OCI-LY3 (cell line): ENCODE measurements at regions not wholly inside any gene's neighbourhood (a gene's known extent, or its start where the extent isn't known, plus 50 kb on each side); places are given as distances from the start of the nearest gene placed in this dataset.

ENCODE experiments used
- H2AFZ ChIP-seq: fragments of 200-600, 300-600 bp; shearing (Covaris generic); 2 replicates; pipeline ENCODE4 v1.6.0; 2014; ENCODE audit warnings: antibody characterized with exemption, low read depth, low read length
- H3K27ac ChIP-seq: fragments of 200-600, 300-600 bp; sonication (generic); 2 replicates; pipeline ENCODE4 v1.5.1; 2014; ENCODE audit warnings: mild to moderate bottlenecking, low read length, moderate library complexity, mixed read lengths
- H3K27me3 ChIP-seq: fragments of 200-600, 300-600 bp; sonication (generic); 2 replicates; pipeline ENCODE4 v1.6.1; 2014; ENCODE audit warnings: low read depth, low read length, mixed read lengths
- H3K36me3 ChIP-seq: fragments of 200-600, 300-600 bp; sonication (generic); replicated peaks from 2 replicates; pipeline ENCODE3; 2014; ENCODE audit warnings: low read depth, low read length, mixed read lengths
- H3K4me1 ChIP-seq: fragments of 300-600, 200-600 bp; sonication (generic); 2 replicates; pipeline ENCODE4 v1.6.1; 2014; ENCODE audit warnings: low read length, mixed read lengths
- H3K4me2 ChIP-seq: fragments of 200-600, 300-600 bp; sonication (generic); 2 replicates; pipeline ENCODE4 v1.6.1; 2014; ENCODE audit warnings: low read length, mixed read lengths
- H3K4me3 ChIP-seq: fragments of 300-600, 200-600 bp; sonication (generic); 2 replicates; pipeline ENCODE4 v1.5.1; 2014; ENCODE audit warnings: antibody characterized with exemption, mild to moderate bottlenecking, low read length, moderate library complexity
- H3K79me2 ChIP-seq: fragments of 300-600, 200-600 bp; shearing (Covaris generic); 2 replicates; pipeline ENCODE4 v1.6.1; 2014; ENCODE audit warnings: mild to moderate bottlenecking, low read length, mixed read lengths
- H3K9ac ChIP-seq: fragments of 300-600, 200-600 bp; shearing (Covaris generic); 2 replicates; pipeline ENCODE4 v1.6.0; 2014; ENCODE audit warnings: mild to moderate bottlenecking, low read length, moderate library complexity
- H3K9me3 ChIP-seq: fragments of 200-600, 300-600 bp; shearing (Covaris generic); 2 replicates; pipeline ENCODE4 v1.6.1; 2014; ENCODE audit warnings: low read length, mixed read lengths; ENCODE audit not compliant: insufficient read depth
- H4K20me1 ChIP-seq: fragments of 200-600, 300-600 bp; sonication (generic); 2 replicates; pipeline ENCODE4 v1.6.1; 2016; ENCODE audit warnings: low read length, mixed read lengths; ENCODE audit not compliant: insufficient read depth
- EZH2phosphoT487 ChIP-seq: fragments of 200-600 bp; shearing (Covaris generic); IDR thresholded peaks from 2 replicates; pipeline ENCODE4 v1.6.1; 2018; ENCODE audit warnings: antibody characterized with exemption, mixed run types, low read depth
- TF ChIP-seq, protein P1 (sequence below): fragments of 200-600, 300-600 bp; sonication (generic); IDR thresholded peaks from 2 replicates; pipeline ENCODE4 v1.5.1; 2014; ENCODE audit warnings: antibody characterized with exemption, low read length, low read depth

DNA sequence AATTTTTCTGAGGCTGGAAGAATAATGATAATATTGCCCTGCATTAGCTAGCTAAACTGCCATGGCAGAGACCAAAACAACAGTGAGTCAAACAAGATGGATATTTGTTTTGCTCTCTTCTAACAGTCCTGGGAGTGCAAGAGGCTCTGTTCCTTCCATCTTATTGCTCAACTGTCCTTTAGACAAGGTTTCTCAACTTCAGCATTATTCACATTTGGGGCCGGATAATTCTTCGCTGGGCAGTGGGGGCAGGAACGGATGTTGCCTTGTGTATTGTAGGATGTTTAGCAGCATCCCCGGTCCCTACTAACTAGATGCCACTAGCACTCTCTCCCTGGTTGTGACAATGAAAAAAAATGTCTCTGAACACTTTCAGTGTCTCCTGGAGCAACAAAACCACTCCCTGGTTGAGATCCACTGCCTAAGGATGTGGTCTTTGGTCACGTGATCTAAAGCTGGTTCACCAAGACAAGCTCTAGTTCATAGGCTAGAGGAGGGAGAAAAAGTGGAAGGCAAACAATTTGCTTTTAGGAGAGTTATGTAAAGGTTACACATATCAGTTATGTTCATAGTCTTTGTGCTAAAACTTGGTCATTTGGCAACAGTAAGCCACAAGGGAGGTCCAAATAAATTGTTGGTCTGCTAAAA, 144.4 kb downstream of the PCTP start:
- no peaks in the 10 kb centered on the region for H3K79me2 ChIP-seq
- H4K20me1 ChIP-seq, result no peaks in the 10 kb centered on the region
- H3K36me3 ChIP-seq, result no peaks in the 10 kb centered on the region
- H3K9ac ChIP-seq, result no peak overlapping the region
- H2AFZ ChIP-seq, result no peak overlapping the region
- H3K4me3 ChIP-seq, result no peak overlapping the region
- H3K27me3 ChIP-seq, result peaks cover 3% of the 10 kb centered on the region; the same call in 1 of the 2 replicates
- no peak overlapping the region for H3K4me2 ChIP-seq
- TF ChIP-seq, protein P1, sequence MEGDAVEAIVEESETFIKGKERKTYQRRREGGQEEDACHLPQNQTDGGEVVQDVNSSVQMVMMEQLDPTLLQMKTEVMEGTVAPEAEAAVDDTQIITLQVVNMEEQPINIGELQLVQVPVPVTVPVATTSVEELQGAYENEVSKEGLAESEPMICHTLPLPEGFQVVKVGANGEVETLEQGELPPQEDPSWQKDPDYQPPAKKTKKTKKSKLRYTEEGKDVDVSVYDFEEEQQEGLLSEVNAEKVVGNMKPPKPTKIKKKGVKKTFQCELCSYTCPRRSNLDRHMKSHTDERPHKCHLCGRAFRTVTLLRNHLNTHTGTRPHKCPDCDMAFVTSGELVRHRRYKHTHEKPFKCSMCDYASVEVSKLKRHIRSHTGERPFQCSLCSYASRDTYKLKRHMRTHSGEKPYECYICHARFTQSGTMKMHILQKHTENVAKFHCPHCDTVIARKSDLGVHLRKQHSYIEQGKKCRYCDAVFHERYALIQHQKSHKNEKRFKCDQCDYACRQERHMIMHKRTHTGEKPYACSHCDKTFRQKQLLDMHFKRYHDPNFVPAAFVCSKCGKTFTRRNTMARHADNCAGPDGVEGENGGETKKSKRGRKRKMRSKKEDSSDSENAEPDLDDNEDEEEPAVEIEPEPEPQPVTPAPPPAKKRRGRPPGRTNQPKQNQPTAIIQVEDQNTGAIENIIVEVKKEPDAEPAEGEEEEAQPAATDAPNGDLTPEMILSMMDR, result no peak
- no peak for TF ChIP-seq EZH2phosphoT487
- no peaks in the 10 kb centered on the region for H3K9me3 ChIP-seq
- no peaks in the 10 kb centered on the region for H3K4me1 ChIP-seq
- H3K27ac ChIP-seq, result no peak overlapping the region

DNA sequence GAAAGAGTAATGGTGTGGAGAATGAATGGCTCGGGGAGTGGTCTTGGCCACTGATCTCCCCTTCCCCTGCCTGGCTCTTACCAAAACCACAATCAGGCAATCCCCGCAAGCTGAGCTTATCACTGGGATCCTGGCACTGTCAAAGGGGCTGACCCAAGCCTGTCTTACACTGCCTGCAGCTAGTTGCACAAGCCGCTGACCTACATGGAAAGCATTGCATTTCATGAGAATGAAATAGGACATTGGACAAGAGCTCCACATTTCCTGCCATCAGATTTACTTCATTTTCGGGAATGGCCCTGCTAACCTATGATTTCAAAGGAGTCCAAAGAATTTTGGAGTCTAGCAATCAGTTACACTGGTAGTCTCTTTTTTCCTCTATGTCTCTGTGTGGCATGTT, 146.4 kb downstream of the PCTP start:
- Histone ChIP-seq H3K9ac (no peak overlapping the region), H3K4me1 (no peaks in the 10 kb centered on the region), H3K36me3 (no peaks in the 10 kb centered on the region), H4K20me1 (no peaks in the 10 kb centered on the region), H3K27me3 (peaks cover 8% of the 10 kb centered on the region; the same call in 1 of the 2 replicates), H3K4me3 (no peak overlapping the region), H3K27ac (no peak overlapping the region), H3K79me2 (no peaks in the 10 kb centered on the region), H3K4me2 (no peak overlapping the region), H3K9me3 (no peaks in the 10 kb centered on the region), H2AFZ (no peak overlapping the region)
- TF ChIP-seq, protein P1, result no peak
- TF ChIP-seq EZH2phosphoT487, result no peak

DNA sequence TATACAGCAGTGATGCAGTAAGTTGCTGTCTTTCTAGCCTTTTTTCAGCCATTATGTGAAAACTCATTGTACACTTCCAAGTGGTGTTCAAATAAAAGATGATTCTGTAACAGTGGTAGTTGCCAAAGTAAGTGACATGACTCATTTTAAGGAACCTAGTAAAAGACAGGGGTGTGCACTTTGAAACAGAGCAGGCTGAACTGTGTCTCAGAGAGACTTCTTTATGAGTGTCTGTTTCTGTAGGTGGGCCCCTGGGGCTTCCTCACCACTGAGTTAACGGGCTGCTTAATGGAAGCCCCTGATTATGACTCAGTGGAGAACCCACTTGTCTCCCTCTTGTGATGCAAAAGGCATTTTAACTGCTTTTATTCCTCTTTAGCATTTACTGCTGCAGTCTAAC, 147.3 kb downstream of the PCTP start:
- Histone ChIP-seq H3K79me2 (no peaks in the 10 kb centered on the region), H3K9me3 (no peaks in the 10 kb centered on the region), H3K4me3 (no peak overlapping the region), H4K20me1 (no peaks in the 10 kb centered on the region), H3K9ac (no peak overlapping the region), H3K27ac (no peak overlapping the region), H3K36me3 (no peaks in the 10 kb centered on the region), H3K4me2 (no peak overlapping the region), H3K4me1 (no peaks in the 10 kb centered on the region), H3K27me3 (peaks cover 17% of the 10 kb centered on the region; the same call in 1 of the 2 replicates), H2AFZ (no peak overlapping the region)
- TF ChIP-seq EZH2phosphoT487, result no peak

DNA sequence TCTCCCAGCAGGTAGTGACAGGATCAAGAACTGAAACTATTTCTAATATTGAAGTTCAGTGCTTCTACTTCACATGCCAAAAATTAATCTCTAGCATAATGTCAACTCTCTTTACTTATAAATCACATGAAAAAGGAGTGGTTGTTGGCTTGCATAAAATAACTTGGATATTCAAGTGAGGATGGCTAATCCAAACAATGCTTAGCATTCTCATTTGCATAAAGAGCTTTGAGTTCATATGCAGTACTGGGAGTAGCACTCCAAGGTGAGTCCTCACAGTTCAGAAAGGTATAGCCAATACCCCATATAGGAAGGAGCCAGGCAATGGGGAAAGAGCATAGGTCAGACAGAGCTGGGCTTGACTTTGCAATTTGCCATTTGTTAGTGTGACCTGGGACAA, 149.3 kb downstream of the PCTP start:
- Histone ChIP-seq H3K79me2 (no peaks in the 10 kb centered on the region), H3K9me3 (no peaks in the 10 kb centered on the region), H3K4me2 (no peak overlapping the region), H3K27me3 (peaks cover 33% of the 10 kb centered on the region), H3K4me3 (no peak overlapping the region), H3K27ac (no peak overlapping the region), H3K36me3 (no peaks in the 10 kb centered on the region), H4K20me1 (no peaks in the 10 kb centered on the region), H3K4me1 (no peaks in the 10 kb centered on the region), H2AFZ (no peak overlapping the region), H3K9ac (no peak overlapping the region)
- TF ChIP-seq, protein P1, result no peak
